ENCODE measurements at regions not wholly inside any gene's neighbourhood (a gene's known extent, or its start where the extent isn't known, plus 50 kb on each side); places are given as distances from the start of the nearest gene placed in this dataset.

DNA sequence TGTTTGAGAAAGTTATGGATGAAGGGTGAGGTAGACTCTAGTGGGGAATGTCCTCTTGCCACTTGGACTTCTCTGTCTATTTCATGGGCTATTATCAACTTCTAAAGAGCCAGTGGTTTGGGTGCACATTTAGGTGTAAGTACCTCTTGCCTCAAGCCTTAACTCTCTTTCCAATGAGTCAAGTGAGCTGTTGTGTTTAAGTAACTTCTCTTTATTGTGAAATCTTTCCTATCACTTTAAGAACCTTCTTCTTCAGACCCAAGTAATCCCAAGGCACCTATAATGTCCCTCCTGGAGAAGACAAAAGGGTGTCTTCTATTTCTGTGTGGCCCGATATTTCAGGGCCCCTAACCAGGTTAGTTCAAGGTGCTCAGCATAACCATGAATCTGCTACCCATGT, 90.5 kb upstream of the VPREB1 start:
- no peak overlapping the region for H3K4me3 ChIP-seq (ENCODE audit: low read length)
- no peaks in the 10 kb centered on the region for H3K4me1 ChIP-seq (ENCODE audit: insufficient read depth, low read length)
- no peaks in the 10 kb centered on the region for H3K9me3 ChIP-seq (ENCODE audit: low read length)
- H3K36me3 ChIP-seq (ENCODE audit: insufficient read depth, low read length), result no peaks in the 10 kb centered on the region
- H3K27me3 ChIP-seq (ENCODE audit: insufficient read depth, low read length), result peaks cover 15% of the 10 kb centered on the region
- no peak overlapping the region for H2AFZ ChIP-seq (ENCODE audit: low read depth, low read length)

- Histone ChIP-seq H3K4me1 (ENCODE audit: insufficient read depth, low read length) (no peaks in the 10 kb centered on the region), H3K4me3 (ENCODE audit: low read length) (no peak overlapping the region), H2AFZ (ENCODE audit: low read depth, low read length) (no peak overlapping the region), H3K27me3 (ENCODE audit: insufficient read depth, low read length) (peaks cover 17% of the 10 kb centered on the region), H3K36me3 (ENCODE audit: insufficient read depth, low read length) (no peaks in the 10 kb centered on the region), H3K9me3 (ENCODE audit: low read length) (no peaks in the 10 kb centered on the region)
Measured at GRCh38 chr22:22151308-22151707, 93.3 kb upstream of the VPREB1 start.

DNA sequence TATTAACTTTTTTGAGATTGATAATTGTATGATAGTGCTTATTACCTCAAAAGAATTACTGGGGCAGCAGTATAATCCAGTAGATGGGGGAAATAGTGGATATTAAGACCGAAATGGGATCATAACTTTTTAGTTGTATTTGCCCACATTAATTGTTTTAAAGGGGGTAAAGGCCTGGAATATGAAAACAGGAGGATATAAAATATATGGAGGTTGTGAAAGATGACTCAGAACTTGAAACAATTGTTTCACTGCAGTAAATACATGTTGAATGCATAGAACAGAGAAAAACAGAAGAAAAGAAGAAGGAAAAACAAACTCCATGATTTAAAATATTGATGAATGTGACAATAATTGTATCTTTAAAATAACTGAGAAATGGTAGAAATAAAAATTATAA, 94.1 kb upstream of the VPREB1 start:
- no peaks in the 10 kb centered on the region for H3K4me1 ChIP-seq (ENCODE audit: insufficient read depth, low read length)
- H3K27me3 ChIP-seq (ENCODE audit: insufficient read depth, low read length), result peaks cover 18% of the 10 kb centered on the region
- H2AFZ ChIP-seq (ENCODE audit: low read depth, low read length), result no peak overlapping the region

DNA sequence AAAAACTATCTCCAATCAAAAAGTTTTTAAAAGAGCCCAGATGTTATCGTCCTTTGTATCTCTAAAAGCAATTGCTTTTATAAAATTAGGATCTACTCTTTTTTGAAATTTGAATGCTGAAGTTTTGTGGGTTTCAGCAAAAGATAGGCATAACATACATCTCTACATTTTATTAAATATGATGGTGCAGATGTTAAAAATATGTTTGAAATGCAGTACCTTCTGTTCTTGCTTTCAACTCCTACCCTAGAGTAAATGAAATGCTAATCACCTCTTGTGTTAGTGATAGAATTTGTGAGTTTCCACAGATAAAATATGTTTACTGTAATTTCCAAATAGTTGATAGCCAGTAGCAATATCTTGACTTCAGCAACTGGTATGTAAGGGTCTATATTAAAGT, 95.7 kb upstream of the VPREB1 start:
- Histone ChIP-seq H3K9me3 (ENCODE audit: low read length) (no peaks in the 10 kb centered on the region), H3K27me3 (ENCODE audit: insufficient read depth, low read length) (peaks cover 19% of the 10 kb centered on the region), H3K4me1 (ENCODE audit: insufficient read depth, low read length) (no peaks in the 10 kb centered on the region), H3K36me3 (ENCODE audit: insufficient read depth, low read length) (no peaks in the 10 kb centered on the region), H3K4me3 (ENCODE audit: low read length) (no peak overlapping the region), H2AFZ (ENCODE audit: low read depth, low read length) (no peak overlapping the region)

More for the DNA sequence above, 94.1 kb upstream of the VPREB1 start:
- no peaks in the 10 kb centered on the region for H3K36me3 ChIP-seq (ENCODE audit: insufficient read depth, low read length)
- no peaks in the 10 kb centered on the region for H3K9me3 ChIP-seq (ENCODE audit: low read length)
- H3K4me3 ChIP-seq (ENCODE audit: low read length), result no peak overlapping the region

DNA sequence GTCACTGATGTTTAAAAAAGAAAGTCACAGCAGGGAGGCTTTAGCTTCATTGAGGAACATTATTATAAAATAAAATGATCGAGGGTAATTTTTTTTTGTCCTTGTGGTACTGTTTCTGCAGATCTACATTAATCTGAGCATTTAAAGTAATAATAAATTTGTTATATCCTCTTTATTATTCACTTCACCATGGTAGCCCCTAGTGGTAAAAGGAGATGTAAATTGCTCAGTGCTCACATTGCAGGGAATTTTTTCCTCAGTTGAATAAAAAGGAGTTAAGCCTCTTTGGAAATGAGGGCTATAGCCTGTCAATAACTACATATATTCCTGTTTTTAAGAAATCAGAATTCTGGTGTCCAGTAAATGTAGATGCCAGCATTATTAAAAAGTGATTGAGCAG, 99.7 kb upstream of the VPREB1 start:
- Histone ChIP-seq H3K27me3 (ENCODE audit: insufficient read depth, low read length) (peaks cover 21% of the 10 kb centered on the region), H3K36me3 (ENCODE audit: insufficient read depth, low read length) (no peaks in the 10 kb centered on the region), H3K4me3 (ENCODE audit: low read length) (no peak overlapping the region)

DNA sequence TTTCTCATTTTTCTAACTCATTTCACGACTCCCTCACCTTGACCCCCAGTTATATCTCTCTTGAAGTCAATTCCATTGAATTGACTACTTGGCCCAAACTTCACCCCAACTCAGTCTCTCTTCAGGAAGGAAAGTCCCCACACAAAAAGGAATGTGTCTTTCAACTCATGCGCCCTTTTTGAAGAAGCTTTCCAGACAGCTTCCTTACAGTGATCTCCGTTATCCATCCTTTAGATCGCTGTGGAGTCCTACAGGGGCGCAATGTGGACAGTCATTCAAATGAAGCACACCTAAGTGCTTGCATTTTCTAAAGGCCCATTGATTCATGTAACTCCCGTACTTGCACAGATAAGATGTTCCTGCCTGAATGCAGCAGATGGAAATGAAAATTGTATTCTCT, 101.1 kb upstream of the VPREB1 start:
- H3K27me3 ChIP-seq (ENCODE audit: insufficient read depth, low read length), result peaks cover 20% of the 10 kb centered on the region
- H3K4me1 ChIP-seq (ENCODE audit: insufficient read depth, low read length), result no peaks in the 10 kb centered on the region
- no peak overlapping the region for H2AFZ ChIP-seq (ENCODE audit: low read depth, low read length)
- H3K36me3 ChIP-seq (ENCODE audit: insufficient read depth, low read length), result no peaks in the 10 kb centered on the region
- no peak overlapping the region for H3K4me3 ChIP-seq (ENCODE audit: low read length)
- no peaks in the 10 kb centered on the region for H3K9me3 ChIP-seq (ENCODE audit: low read length)

More for the DNA sequence above, 99.7 kb upstream of the VPREB1 start:
- H2AFZ ChIP-seq (ENCODE audit: low read depth, low read length), result no peak overlapping the region
- no peaks in the 10 kb centered on the region for H3K4me1 ChIP-seq (ENCODE audit: insufficient read depth, low read length)
- H3K9me3 ChIP-seq (ENCODE audit: low read length), result no peaks in the 10 kb centered on the region

GRCh38 chr22:22142661-22143060, 101.9 kb upstream of the VPREB1 start:
- Histone ChIP-seq H3K4me1 (ENCODE audit: insufficient read depth, low read length) (no peaks in the 10 kb centered on the region), H2AFZ (ENCODE audit: low read depth, low read length) (no peak overlapping the region), H3K27me3 (ENCODE audit: insufficient read depth, low read length) (peaks cover 15% of the 10 kb centered on the region), H3K9me3 (ENCODE audit: low read length) (no peaks in the 10 kb centered on the region), H3K4me3 (ENCODE audit: low read length) (no peak overlapping the region), H3K36me3 (ENCODE audit: insufficient read depth, low read length) (no peaks in the 10 kb centered on the region)

- H3K27me3 ChIP-seq (ENCODE audit: insufficient read depth, low read length), result peaks cover 15% of the 10 kb centered on the region
Measured at GRCh38 chr22:22141771-22142591, 102.6 kb upstream of the VPREB1 start.

DNA sequence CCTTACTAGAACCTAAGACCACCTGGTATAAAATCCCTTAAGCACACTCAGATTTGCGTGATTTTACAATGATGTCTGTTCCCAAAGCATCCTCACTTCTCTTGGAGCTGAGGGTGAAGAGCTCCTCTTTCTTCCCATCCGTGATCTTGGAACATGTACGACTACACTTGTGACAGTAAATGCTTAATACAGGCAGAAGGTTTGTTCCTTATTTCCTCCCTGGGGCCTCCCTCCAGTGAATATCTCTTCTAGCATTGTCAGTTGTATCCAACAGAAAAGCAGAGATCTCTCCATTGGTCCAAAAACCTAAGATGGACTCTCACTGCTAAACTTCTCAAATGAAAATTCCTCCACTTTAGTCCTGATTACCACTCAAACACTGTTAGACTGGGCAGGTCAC, 103.6 kb upstream of the VPREB1 start:
- Histone ChIP-seq H3K27me3 (ENCODE audit: insufficient read depth, low read length) (peaks cover 15% of the 10 kb centered on the region), H3K4me3 (ENCODE audit: low read length) (no peak overlapping the region), H3K36me3 (ENCODE audit: insufficient read depth, low read length) (no peaks in the 10 kb centered on the region), H2AFZ (ENCODE audit: low read depth, low read length) (no peak overlapping the region), H3K4me1 (ENCODE audit: insufficient read depth, low read length) (no peaks in the 10 kb centered on the region), H3K9me3 (ENCODE audit: low read length) (no peaks in the 10 kb centered on the region)

More at GRCh38 chr22:22141771-22142591, 102.6 kb upstream of the VPREB1 start:
- Histone ChIP-seq H3K4me1 (ENCODE audit: insufficient read depth, low read length) (no peaks in the 10 kb centered on the region), H3K36me3 (ENCODE audit: insufficient read depth, low read length) (no peaks in the 10 kb centered on the region), H3K9me3 (ENCODE audit: low read length) (no peaks in the 10 kb centered on the region), H3K4me3 (ENCODE audit: low read length) (no peak overlapping the region), H2AFZ (ENCODE audit: low read depth, low read length) (no peak overlapping the region)

- peaks cover 13% of the 10 kb centered on the region for H3K27me3 ChIP-seq (ENCODE audit: insufficient read depth, low read length)
- H2AFZ ChIP-seq (ENCODE audit: low read depth, low read length), result no peak overlapping the region
- H3K36me3 ChIP-seq (ENCODE audit: insufficient read depth, low read length), result no peaks in the 10 kb centered on the region
- H3K4me3 ChIP-seq (ENCODE audit: low read length), result no peak overlapping the region
- no peaks in the 10 kb centered on the region for H3K4me1 ChIP-seq (ENCODE audit: insufficient read depth, low read length)
- H3K9me3 ChIP-seq (ENCODE audit: low read length), result no peaks in the 10 kb centered on the region
Measured at GRCh38 chr22:22139364-22139763, 105.2 kb upstream of the VPREB1 start.

GRCh38 chr22:22138915-22139314, 105.7 kb upstream of the VPREB1 start:
- no peak overlapping the region for H2AFZ ChIP-seq (ENCODE audit: low read depth, low read length)
- no peaks in the 10 kb centered on the region for H3K36me3 ChIP-seq (ENCODE audit: insufficient read depth, low read length)
- no peak overlapping the region for H3K4me3 ChIP-seq (ENCODE audit: low read length)
- peaks cover 13% of the 10 kb centered on the region for H3K27me3 ChIP-seq (ENCODE audit: insufficient read depth, low read length)
- no peaks in the 10 kb centered on the region for H3K9me3 ChIP-seq (ENCODE audit: low read length)
- H3K4me1 ChIP-seq (ENCODE audit: insufficient read depth, low read length), result no peaks in the 10 kb centered on the region

DNA sequence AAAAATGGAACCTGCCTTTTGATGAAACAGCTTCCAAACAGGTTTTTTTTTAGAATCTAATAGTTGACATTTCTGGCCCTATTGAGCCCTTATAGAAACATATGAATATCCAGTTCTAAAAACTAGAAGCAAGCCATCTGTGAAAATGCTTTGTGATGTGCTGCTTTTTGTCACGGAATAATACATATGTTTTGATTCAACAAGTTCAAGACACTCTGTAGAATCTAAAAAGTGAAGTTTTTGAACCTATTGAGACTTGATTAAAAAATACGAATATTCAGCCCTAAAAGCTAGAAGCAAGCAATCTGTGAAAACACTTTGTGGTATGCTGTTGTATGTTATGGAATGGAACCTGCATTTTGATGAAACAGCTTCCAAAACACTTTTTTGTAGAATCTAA, 106.7 kb upstream of the VPREB1 start:
- no peak overlapping the region for H3K4me3 ChIP-seq (ENCODE audit: low read length)
- H3K36me3 ChIP-seq (ENCODE audit: insufficient read depth, low read length), result no peaks in the 10 kb centered on the region
- H3K4me1 ChIP-seq (ENCODE audit: insufficient read depth, low read length), result no peaks in the 10 kb centered on the region
- no peaks in the 10 kb centered on the region for H3K9me3 ChIP-seq (ENCODE audit: low read length)
- H2AFZ ChIP-seq (ENCODE audit: low read depth, low read length), result no peak overlapping the region
- H3K27me3 ChIP-seq (ENCODE audit: insufficient read depth, low read length), result peaks cover 5% of the 10 kb centered on the region

- no peak overlapping the region for H3K4me3 ChIP-seq (ENCODE audit: low read length)
- H3K9me3 ChIP-seq (ENCODE audit: low read length), result no peaks in the 10 kb centered on the region
- no peaks in the 10 kb centered on the region for H3K4me1 ChIP-seq (ENCODE audit: insufficient read depth, low read length)
- no peaks in the 10 kb centered on the region for H3K36me3 ChIP-seq (ENCODE audit: insufficient read depth, low read length)
- no peak overlapping the region for H2AFZ ChIP-seq (ENCODE audit: low read depth, low read length)
- H3K27me3 ChIP-seq (ENCODE audit: insufficient read depth, low read length), result peaks cover 3% of the 10 kb centered on the region
Measured at GRCh38 chr22:22133910-22134309, 110.7 kb upstream of the VPREB1 start.
